HT-29 (cell line): ENCODE measurements at regions not wholly inside any gene's neighbourhood (a gene's known extent, or its start where the extent isn't known, plus 50 kb on each side); places are given as distances from the start of the nearest gene placed in this dataset.
A peak's percentile ranks its signal among the peaks of the same experiment; 100 is the strongest.

Source experiments
- DNase-seq: peaks from one replicate; pipeline ENCODE4 v3.0.0-alpha.2; 2015; ENCODE audit warnings: low spot score
- small RNA-seq: library from RNA; depleted of rRNA; stranded (forward); fragments of <200 nt; gene quantifications from one replicate; pipeline ENCODE3, GENCODE V24; 2014

GRCh38 chr1:192945390-192946130, 113.6 kb downstream of the UCHL5 start:
- DNase-seq, result no peak

- DNase-seq, result no peak
Observed at GRCh38 chr1:192949783-192950182, 109.4 kb downstream of the UCHL5 start.

GRCh38 chr1:192950926-192951325, 108.2 kb downstream of the UCHL5 start:
- DNase-seq, result no peak

GRCh38 chr1:192951691-192952460, 107.3 kb downstream of the UCHL5 start:
- no peak for DNase-seq

GRCh38 chr1:192952646-192953045, 106.5 kb downstream of the UCHL5 start:
- no peak for DNase-seq

GRCh38 chr1:192954705-192955265, 104.4 kb downstream of the UCHL5 start:
- peak; percentile 41 for DNase-seq

GRCh38 chr1:192958350-192958749, 100.8 kb downstream of the UCHL5 start:
- no peak for DNase-seq

- DNase-seq, result no peak
Observed at GRCh38 chr1:192958871-192959270, 100.3 kb downstream of the UCHL5 start.

GRCh38 chr1:192959657-192960186, 99.4 kb downstream of the UCHL5 start:
- no peak for DNase-seq

Small RNAs in the stretch of these regions (small RNA-seq; reads per million reads assigned to genes)
- gene RN7SKP126, result 0.22 reads per million
